ENCODE measurements at regions not wholly inside any gene's neighbourhood (a gene's known extent, or its start where the extent isn't known, plus 50 kb on each side); places are given as distances from the start of the nearest gene placed in this dataset.
"Not testable (repeated sequence)": the region's sequence is repeated elsewhere in the genome, so short reads cannot be mapped to it uniquely, and the experiment has no call there.

GRCh38 chr5:92694067-92694466 lies 887.0 kb downstream of the NR2F1-AS1 start:
- H3K27me3 Mint-ChIP-seq (ENCODE audit: low read depth): no peaks in the 10 kb centered on the region
- H3K4me1 Mint-ChIP-seq (ENCODE audit: low read depth): no peaks in the 10 kb centered on the region
- TF ChIP-seq CTCF (IDR thresholded peaks at IDR 0.05): no peak
- H3K36me3 Mint-ChIP-seq (ENCODE audit: low read depth): no peaks in the 10 kb centered on the region
- no peak for DNase-seq (ENCODE audit: low spot score)
- H3K4me3 Mint-ChIP-seq (ENCODE audit: unreplicated experiment): no peak overlapping the region
- H3K27ac Mint-ChIP-seq (ENCODE audit: unreplicated experiment): no peak overlapping the region
- H3K9me3 Mint-ChIP-seq (ENCODE audit: low read depth): no peaks in the 10 kb centered on the region

GRCh38 chr5:92691955-92692354 lies 889.1 kb downstream of the NR2F1-AS1 start:
- not testable (repeated sequence) for H3K27ac Mint-ChIP-seq (ENCODE audit: unreplicated experiment); H3K36me3 Mint-ChIP-seq (ENCODE audit: low read depth); H3K9me3 Mint-ChIP-seq (ENCODE audit: low read depth); H3K4me3 Mint-ChIP-seq (ENCODE audit: unreplicated experiment); H3K27me3 Mint-ChIP-seq (ENCODE audit: low read depth); DNase-seq (ENCODE audit: low spot score)
- H3K4me1 Mint-ChIP-seq (ENCODE audit: low read depth): peaks cover 12% of the 10 kb centered on the region

DNA sequence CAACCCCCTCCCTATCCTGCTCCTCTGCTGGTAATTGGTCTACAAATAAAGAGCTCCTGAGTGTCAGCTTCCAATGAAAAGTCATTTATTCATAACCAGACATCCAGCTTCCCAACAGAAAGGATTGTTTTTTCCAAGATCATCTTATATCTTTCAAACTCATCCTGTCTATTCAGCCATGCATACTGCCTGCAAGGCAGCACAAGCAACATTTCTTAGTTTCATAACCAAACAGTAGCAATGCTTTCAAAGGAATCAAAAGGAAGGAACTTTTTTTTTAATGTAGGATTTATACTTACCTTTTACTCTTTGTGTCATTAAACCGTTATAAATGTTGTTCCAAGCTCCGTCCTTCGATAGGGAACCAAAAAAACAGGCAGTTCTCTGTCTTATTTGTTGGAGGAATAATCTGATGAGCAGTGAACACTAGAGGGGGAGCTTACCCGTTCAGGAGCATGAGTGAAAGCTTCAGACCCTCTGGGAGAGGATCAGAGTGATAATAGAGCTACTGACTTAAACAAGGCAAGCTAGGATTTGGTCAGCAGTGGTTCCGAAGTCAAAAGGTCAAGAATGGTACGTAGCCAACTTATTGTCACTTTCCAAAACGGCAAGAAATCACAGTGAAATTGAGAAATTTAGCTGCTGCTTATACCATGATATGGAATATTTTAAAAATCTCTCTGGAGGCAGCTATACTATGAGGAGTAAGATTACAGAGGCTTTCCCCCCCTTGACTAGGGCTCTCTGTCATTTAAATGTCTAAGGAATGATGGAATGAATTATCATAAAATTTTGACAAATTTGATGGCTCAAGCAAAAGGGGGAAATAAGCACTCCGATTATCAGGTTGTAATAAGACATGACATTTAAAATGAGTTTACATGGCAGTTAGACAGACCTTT lies 892.9 kb downstream of the NR2F1-AS1 start:
- Mint-ChIP-seq H3K27ac (ENCODE audit: unreplicated experiment) (no peak overlapping the region), H3K4me3 (ENCODE audit: unreplicated experiment) (no peak overlapping the region), H3K4me1 (ENCODE audit: low read depth) (peaks cover 19% of the 10 kb centered on the region), H3K27me3 (ENCODE audit: low read depth) (no peaks in the 10 kb centered on the region), H3K9me3 (ENCODE audit: low read depth) (no peaks in the 10 kb centered on the region), H3K36me3 (ENCODE audit: low read depth) (no peaks in the 10 kb centered on the region)
- no peak for DNase-seq (ENCODE audit: low spot score)
- TF ChIP-seq CTCF (IDR thresholded peaks at IDR 0.05): peak; percentile 86

GRCh38 chr5:92678640-92679039 lies 902.4 kb downstream of the NR2F1-AS1 start:
- H3K4me3 Mint-ChIP-seq (ENCODE audit: unreplicated experiment): no peak overlapping the region
- H3K27me3 Mint-ChIP-seq (ENCODE audit: low read depth): no peaks in the 10 kb centered on the region
- H3K27ac Mint-ChIP-seq (ENCODE audit: unreplicated experiment): no peak overlapping the region
- H3K9me3 Mint-ChIP-seq (ENCODE audit: low read depth): no peaks in the 10 kb centered on the region
- TF ChIP-seq CTCF (IDR thresholded peaks at IDR 0.05): peak; percentile 62
- H3K4me1 Mint-ChIP-seq (ENCODE audit: low read depth): no peaks in the 10 kb centered on the region
- no peak for DNase-seq (ENCODE audit: low spot score)
- no peaks in the 10 kb centered on the region for H3K36me3 Mint-ChIP-seq (ENCODE audit: low read depth)

DNA sequence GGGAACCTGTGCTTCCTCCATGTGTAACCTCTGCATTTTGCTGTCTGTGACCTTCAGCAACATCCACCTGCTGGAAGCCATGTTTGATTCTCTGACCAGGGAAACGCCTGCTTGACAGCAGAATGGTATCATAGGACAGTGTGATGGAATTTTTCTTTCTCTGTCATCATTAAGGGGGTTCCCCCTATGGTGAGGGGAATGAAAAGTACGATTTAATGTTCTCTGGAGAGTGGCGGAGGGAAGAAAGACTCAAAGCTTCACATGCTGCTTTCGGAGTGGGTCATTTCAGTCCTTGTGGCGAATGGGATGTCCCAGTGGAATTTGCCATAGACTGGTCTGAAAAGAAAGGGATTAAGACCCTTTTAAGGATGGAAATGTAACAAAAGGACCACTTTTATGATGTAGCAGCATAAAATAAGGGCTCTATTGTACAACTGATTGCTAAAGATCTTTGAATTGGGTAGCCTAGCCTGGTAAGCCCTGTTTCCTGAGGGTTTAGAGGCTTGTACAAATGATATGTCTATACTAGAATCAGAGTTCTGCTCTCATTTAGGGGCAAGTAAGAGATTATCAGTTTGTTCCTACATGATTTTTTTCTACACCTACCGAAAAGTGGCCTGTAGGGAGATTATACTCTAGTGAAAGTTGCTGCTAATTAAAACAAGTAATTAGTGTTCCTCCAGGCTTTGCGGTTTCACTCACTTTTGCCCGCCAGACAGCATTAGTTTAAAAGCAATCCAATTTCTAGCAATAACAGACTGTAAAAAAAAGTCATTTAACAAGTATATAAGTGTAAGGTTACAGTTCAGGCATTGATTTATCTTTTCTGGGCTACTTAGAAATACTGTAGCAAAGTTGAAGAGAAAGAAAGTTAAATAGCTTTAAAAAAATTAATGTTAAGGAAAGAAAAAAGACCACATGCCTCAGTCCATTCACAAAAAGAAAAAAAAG lies 904.5 kb downstream of the NR2F1-AS1 start:
- no peaks in the 10 kb centered on the region for H3K27me3 Mint-ChIP-seq (ENCODE audit: low read depth)
- H3K4me3 Mint-ChIP-seq (ENCODE audit: unreplicated experiment): no peak overlapping the region
- no peak for DNase-seq (ENCODE audit: low spot score)
- H3K27ac Mint-ChIP-seq (ENCODE audit: unreplicated experiment): no peak overlapping the region
- no peak for TF ChIP-seq CTCF (IDR thresholded peaks at IDR 0.05)
- no peaks in the 10 kb centered on the region for H3K36me3 Mint-ChIP-seq (ENCODE audit: low read depth)
- H3K4me1 Mint-ChIP-seq (ENCODE audit: low read depth): no peaks in the 10 kb centered on the region
- no peaks in the 10 kb centered on the region for H3K9me3 Mint-ChIP-seq (ENCODE audit: low read depth)
